ENCODE measurements at regions not wholly inside any gene's neighbourhood (a gene's known extent, or its start where the extent isn't known, plus 50 kb on each side); places are given as distances from the start of the nearest gene placed in this dataset.

DNA sequence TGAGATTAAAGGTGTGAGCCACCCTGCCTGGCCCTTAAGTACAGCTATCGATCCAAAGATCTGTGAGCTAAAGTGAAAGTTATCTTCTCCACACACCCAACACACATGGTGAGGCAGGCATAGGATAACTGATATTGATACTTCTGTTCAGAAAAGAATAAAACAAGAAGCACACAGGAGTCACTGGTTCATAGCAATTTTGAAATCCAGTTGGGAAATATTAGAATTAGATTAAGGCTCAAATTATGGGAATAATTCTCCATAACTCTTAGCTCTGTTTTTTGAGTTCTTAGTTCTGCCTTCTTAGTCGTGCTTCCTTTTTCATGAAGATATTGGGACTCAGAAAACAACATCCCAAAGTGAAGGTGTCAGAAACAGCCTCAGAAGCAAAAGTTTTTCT is 186.0 kb upstream of the PLXNC1 start:
- Histone ChIP-seq H4K20me1 (ENCODE audit: control insufficient read depth, insufficient read depth) (no peaks in the 10 kb centered on the region), H3K27me3 (replicated peaks in 1 of 2; ENCODE audit: control insufficient read depth in 2 of 2, insufficient read depth in 2 of 2, low read length in 1 of 2) (no peaks in the 10 kb centered on the region), H3K27ac (ENCODE audit: control insufficient read depth, insufficient read depth) (no peak overlapping the region), H3K4me2 (ENCODE audit: control insufficient read depth, insufficient read depth) (no peak overlapping the region), H3K36me3 (ENCODE audit: control insufficient read depth in 2 of 2, insufficient read depth in 2 of 2, low read length in 1 of 2) (no peaks in the 10 kb centered on the region), H3K4me3 (no peak overlapping the region), H2AFZ (ENCODE audit: control insufficient read depth, low read depth, low read length) (no peak overlapping the region), H3K9ac (ENCODE audit: control insufficient read depth, insufficient read depth, low read length) (no peak overlapping the region), H3K79me2 (ENCODE audit: control insufficient read depth, insufficient read depth, low read length) (no peaks in the 10 kb centered on the region), H3K4me1 (ENCODE audit: control insufficient read depth, insufficient read depth, low read length) (no peaks in the 10 kb centered on the region), H3K9me3 (replicated peaks; ENCODE audit: control insufficient read depth, insufficient read depth, low read length) (no peaks in the 10 kb centered on the region)
- no peak for DNase-seq (ENCODE audit: low read depth, low spot score)
- no TSS peak for BruUV-seq (replicated peaks)
- ChIA-PET RAD21 (ENCODE audit: unreplicated experiment) (no interaction called here), CTCF (interaction anchor here (0.6 kb wide), 1 partner anchor 167 kb away, joined by 3 read pairs; no protein-coding TSS in a partner anchor), SMC1A (ENCODE audit: uncharacterized antibody, unreplicated experiment) (no interaction called here), POLR2A (no interaction called here)
- in situ Hi-C loops (cut with MboI) (no loop called here), intact Hi-C loops (cut with micrococcal nuclease; ENCODE audit: unreplicated experiment) (no loop called here)
- 31% methylated on average over 2 of the region's 2 CpGs for WGBS (ENCODE audit: insufficient coverage, insufficient replicate concordance, low lambda C conversion rate, missing lambda C conversion rate)
- no peak for FAIRE-seq
- ATAC-seq, result no peak
- TF ChIP-seq NBN (IDR thresholded peaks at IDR 0.05) (no peak), MYB (IDR thresholded peaks at IDR 0.05; ENCODE audit: borderline replicate concordance, low read depth, low read length) (no peak), BACH1 (IDR thresholded peaks at IDR 0.05; ENCODE audit: borderline replicate concordance) (no peak), RB1 (IDR thresholded peaks at IDR 0.05; ENCODE audit: borderline replicate concordance) (no peak), SIX5 (IDR thresholded peaks at IDR 0.05; ENCODE audit: low read depth, low read length, severe bottlenecking) (no peak), BRCA1 (IDR thresholded peaks at IDR 0.05; ENCODE audit: low read depth, low read length) (no peak), SPI1 (IDR thresholded peaks at IDR 0.05; ENCODE audit: borderline replicate concordance, insufficient read depth, low read depth, low read length) (no peak)
- TF ChIP-seq, protein P1, sequence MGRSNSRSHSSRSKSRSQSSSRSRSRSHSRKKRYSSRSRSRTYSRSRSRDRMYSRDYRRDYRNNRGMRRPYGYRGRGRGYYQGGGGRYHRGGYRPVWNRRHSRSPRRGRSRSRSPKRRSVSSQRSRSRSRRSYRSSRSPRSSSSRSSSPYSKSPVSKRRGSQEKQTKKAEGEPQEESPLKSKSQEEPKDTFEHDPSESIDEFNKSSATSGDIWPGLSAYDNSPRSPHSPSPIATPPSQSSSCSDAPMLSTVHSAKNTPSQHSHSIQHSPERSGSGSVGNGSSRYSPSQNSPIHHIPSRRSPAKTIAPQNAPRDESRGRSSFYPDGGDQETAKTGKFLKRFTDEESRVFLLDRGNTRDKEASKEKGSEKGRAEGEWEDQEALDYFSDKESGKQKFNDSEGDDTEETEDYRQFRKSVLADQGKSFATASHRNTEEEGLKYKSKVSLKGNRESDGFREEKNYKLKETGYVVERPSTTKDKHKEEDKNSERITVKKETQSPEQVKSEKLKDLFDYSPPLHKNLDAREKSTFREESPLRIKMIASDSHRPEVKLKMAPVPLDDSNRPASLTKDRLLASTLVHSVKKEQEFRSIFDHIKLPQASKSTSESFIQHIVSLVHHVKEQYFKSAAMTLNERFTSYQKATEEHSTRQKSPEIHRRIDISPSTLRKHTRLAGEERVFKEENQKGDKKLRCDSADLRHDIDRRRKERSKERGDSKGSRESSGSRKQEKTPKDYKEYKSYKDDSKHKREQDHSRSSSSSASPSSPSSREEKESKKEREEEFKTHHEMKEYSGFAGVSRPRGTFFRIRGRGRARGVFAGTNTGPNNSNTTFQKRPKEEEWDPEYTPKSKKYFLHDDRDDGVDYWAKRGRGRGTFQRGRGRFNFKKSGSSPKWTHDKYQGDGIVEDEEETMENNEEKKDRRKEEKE (IDR thresholded peaks at IDR 0.05), result no peak
- TF ChIP-seq, protein P2, sequence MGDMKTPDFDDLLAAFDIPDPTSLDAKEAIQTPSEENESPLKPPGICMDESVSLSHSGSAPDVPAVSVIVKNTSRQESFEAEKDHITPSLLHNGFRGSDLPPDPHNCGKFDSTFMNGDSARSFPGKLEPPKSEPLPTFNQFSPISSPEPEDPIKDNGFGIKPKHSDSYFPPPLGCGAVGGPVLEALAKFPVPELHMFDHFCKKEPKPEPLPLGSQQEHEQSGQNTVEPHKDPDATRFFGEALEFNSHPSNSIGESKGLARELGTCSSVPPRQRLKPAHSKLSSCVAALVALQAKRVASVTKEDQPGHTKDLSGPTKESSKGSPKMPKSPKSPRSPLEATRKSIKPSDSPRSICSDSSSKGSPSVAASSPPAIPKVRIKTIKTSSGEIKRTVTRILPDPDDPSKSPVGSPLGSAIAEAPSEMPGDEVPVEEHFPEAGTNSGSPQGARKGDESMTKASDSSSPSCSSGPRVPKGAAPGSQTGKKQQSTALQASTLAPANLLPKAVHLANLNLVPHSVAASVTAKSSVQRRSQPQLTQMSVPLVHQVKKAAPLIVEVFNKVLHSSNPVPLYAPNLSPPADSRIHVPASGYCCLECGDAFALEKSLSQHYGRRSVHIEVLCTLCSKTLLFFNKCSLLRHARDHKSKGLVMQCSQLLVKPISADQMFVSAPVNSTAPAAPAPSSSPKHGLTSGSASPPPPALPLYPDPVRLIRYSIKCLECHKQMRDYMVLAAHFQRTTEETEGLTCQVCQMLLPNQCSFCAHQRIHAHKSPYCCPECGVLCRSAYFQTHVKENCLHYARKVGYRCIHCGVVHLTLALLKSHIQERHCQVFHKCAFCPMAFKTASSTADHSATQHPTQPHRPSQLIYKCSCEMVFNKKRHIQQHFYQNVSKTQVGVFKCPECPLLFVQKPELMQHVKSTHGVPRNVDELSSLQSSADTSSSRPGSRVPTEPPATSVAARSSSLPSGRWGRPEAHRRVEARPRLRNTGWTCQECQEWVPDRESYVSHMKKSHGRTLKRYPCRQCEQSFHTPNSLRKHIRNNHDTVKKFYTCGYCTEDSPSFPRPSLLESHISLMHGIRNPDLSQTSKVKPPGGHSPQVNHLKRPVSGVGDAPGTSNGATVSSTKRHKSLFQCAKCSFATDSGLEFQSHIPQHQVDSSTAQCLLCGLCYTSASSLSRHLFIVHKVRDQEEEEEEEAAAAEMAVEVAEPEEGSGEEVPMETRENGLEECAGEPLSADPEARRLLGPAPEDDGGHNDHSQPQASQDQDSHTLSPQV (IDR thresholded peaks at IDR 0.05), result no peak
- TF ChIP-seq, protein P3, sequence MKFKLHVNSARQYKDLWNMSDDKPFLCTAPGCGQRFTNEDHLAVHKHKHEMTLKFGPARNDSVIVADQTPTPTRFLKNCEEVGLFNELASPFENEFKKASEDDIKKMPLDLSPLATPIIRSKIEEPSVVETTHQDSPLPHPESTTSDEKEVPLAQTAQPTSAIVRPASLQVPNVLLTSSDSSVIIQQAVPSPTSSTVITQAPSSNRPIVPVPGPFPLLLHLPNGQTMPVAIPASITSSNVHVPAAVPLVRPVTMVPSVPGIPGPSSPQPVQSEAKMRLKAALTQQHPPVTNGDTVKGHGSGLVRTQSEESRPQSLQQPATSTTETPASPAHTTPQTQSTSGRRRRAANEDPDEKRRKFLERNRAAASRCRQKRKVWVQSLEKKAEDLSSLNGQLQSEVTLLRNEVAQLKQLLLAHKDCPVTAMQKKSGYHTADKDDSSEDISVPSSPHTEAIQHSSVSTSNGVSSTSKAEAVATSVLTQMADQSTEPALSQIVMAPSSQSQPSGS (IDR thresholded peaks at IDR 0.05; ENCODE audit: low read length), result no peak
- TF ChIP-seq, protein P4, sequence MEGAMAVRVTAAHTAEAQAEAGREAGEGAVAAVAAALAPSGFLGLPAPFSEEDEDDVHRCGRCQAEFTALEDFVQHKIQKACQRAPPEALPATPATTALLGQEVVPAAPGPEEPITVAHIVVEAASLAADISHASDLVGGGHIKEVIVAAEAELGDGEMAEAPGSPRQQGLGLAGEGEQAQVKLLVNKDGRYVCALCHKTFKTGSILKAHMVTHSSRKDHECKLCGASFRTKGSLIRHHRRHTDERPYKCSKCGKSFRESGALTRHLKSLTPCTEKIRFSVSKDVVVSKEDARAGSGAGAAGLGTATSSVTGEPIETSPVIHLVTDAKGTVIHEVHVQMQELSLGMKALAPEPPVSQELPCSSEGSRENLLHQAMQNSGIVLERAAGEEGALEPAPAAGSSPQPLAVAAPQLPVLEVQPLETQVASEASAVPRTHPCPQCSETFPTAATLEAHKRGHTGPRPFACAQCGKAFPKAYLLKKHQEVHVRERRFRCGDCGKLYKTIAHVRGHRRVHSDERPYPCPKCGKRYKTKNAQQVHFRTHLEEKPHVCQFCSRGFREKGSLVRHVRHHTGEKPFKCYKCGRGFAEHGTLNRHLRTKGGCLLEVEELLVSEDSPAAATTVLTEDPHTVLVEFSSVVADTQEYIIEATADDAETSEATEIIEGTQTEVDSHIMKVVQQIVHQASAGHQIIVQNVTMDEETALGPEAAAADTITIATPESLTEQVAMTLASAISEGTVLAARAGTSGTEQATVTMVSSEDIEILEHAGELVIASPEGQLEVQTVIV (IDR thresholded peaks at IDR 0.05; ENCODE audit: borderline replicate concordance, partially characterized antibody), result no peak
